Thymus (tissue), 11 donors: ENCODE measurements at regions not wholly inside any gene's neighbourhood (a gene's known extent, or its start where the extent isn't known, plus 50 kb on each side); places are given as distances from the start of the nearest gene placed in this dataset.

Experiments used
- DNase-seq, 9 donors: peaks; one replicate each; pipeline ENCODE4 v3.0.0-alpha.2; 2013; ENCODE audit warnings: low spot score in 9 of 9, low read depth in 6 of 9, missing footprints in 1 of 9
- H3K27ac ChIP-seq, 2 donors: one replicate each; pipeline ENCODE4 v1.5.1; 2013; ENCODE audit warnings: control low read depth in 1 of 2, low read depth in 1 of 2, low read length in 1 of 2, mild to moderate bottlenecking in 1 of 2, moderate library complexity in 1 of 2
- H3K27me3 ChIP-seq, 2 donors: one replicate each; pipeline ENCODE4 v1.5.1; 2013; ENCODE audit warnings: low read length in 1 of 2; ENCODE audit not compliant: control insufficient read depth in 2 of 2, insufficient read depth in 1 of 2
- H3K36me3 ChIP-seq, 2 donors: one replicate each; pipeline ENCODE4 v1.5.1; 2013; ENCODE audit warnings: low read length in 1 of 2, mild to moderate bottlenecking in 1 of 2, moderate library complexity in 1 of 2; ENCODE audit not compliant: control insufficient read depth in 2 of 2, insufficient read depth in 2 of 2
- H3K4me1 ChIP-seq, 2 donors: one replicate each; pipeline ENCODE4 v1.5.1; 2013; ENCODE audit warnings: low read length in 2 of 2; ENCODE audit not compliant: control insufficient read depth in 2 of 2, insufficient read depth in 2 of 2
- H3K4me3 ChIP-seq, 2 donors: one replicate each; pipeline ENCODE4 v1.5.1; 2013; ENCODE audit warnings: low read length in 2 of 2, control low read depth in 1 of 2, mild to moderate bottlenecking in 1 of 2
- H3K9me3 ChIP-seq, 2 donors: one replicate each; pipeline ENCODE4 v1.5.1; 2013; ENCODE audit warnings: low read length in 1 of 2, mild to moderate bottlenecking in 1 of 2; ENCODE audit not compliant: control insufficient read depth in 2 of 2, insufficient read depth in 1 of 2
- WGBS: extraction: QIAGEN DNeasy Blood & Tissue Kit; methylation state at CpG from one replicate; pipeline ENCODE4 v1.1.7; 2013; 5-methylcytosine and 5-hydroxymethylcytosine counted together
- donor health status: healthy.

DNA sequence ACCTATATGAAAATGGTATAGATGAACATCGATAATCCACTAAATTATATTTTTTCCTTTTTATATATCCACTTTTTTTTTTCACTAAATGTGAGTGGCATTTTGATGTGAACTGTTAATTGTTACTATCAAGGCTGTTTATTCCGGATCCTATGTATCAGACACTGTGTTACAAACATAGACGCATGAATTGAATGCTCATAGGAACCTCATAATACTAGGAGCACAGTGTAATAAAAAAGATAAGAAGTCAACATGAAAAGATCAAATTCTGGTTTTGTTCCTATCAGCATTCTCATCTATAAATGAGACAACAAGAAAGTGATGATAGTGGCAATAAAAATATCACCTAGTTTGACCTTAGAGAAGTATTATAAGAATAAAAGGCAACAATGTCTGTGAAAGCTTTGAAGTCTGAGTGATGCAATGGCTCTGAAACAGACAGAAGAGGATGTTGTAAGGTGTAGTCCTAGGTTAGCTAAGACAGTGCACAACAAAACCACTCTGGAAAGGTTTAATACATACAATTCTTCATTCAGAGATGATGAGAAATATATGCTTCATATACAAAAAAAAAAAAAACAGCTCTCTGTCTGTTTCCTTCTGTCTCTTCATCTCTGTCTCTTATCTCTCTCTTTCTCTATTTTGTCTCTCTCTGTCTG is 148.6 kb upstream of the NLGN4X start:
- peaks cover 0 to 10% of the 10 kb centered on the region in 2 donors for H3K4me1 ChIP-seq
- no peak overlapping the region for H3K27ac ChIP-seq
- WGBS: 98% methylated on average over 3 of the region's 3 CpGs
- no peak overlapping the region for H3K4me3 ChIP-seq
- no peaks in the 10 kb centered on the region for H3K9me3 ChIP-seq
- DNase-seq: no peak
- no peaks in the 10 kb centered on the region for H3K27me3 ChIP-seq
- no peaks in the 10 kb centered on the region for H3K36me3 ChIP-seq

DNA sequence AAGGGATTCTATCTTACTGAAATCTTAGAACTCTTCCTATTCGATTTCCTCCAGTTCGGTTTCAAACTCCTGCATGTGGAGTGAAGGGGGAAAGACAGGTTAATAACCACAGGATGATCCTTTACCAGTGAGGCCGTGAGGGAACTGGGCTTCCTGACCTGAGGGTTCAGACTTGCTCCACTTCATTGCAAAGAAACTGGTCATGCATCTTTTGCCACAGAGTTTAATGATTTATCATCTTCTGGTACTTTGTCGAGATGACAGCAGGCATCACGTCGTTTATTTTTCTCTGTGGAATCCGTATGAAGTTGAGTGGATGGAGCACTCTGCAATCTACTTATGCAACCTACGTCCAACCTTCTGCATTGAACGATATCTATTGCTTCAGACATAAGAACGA is 145.9 kb upstream of the NLGN4X start:
- Histone ChIP-seq H3K36me3 (no peaks in the 10 kb centered on the region), H3K27me3 (no peaks in the 10 kb centered on the region), H3K4me3 (no peak overlapping the region), H3K4me1 (no peaks in the 10 kb centered on the region), H3K27ac (no peak overlapping the region), H3K9me3 (no peaks in the 10 kb centered on the region)
- WGBS: 92% methylated on average over 10 of the region's 10 CpGs
- no peak for DNase-seq

DNA sequence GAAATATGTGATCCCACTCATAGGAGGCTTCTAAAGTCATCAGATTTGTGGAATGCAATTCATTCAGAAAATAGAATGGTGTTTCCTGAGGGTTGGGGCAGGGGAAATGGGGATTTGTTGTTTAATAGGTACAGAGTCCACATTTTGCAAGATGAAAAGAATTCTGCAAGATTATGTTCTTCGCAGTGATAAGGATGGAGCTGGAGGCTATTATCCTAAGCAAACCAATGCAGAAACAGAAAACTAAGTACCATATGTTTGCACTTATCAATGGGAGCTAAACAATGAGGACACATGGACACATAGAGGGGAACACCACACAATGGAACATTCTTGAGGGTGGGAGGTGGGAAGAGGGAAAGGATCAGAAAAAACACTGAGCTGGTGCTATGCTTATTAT is 144.3 kb upstream of the NLGN4X start:
- no peak for DNase-seq
- 95% methylated on average over 1 of the region's 1 CpG for WGBS
- no peak overlapping the region for H3K27ac ChIP-seq
- no peak overlapping the region for H3K4me3 ChIP-seq
- H3K36me3 ChIP-seq: no peaks in the 10 kb centered on the region
- no peaks in the 10 kb centered on the region for H3K9me3 ChIP-seq
- no peaks in the 10 kb centered on the region for H3K27me3 ChIP-seq
- no peaks in the 10 kb centered on the region for H3K4me1 ChIP-seq

DNA sequence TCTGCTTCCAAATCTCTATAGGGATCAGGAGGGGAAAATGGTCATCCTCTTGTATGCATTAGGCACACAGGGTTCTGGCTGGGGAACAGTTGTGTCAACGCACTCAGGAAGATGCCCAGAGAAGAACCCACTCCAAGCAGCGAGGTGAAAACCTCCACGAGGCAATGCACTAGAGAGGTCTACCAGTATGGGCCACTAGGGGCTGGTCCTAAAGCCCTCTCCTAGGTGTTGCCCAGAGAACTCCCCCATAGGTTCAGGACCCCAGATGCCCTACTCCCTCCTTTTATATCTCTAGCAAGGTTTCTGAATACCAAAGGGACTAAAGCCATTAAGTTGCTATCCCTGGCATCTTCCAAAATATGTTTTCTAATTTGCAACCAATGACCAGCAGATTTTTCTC is 142.7 kb upstream of the NLGN4X start:
- no peaks in the 10 kb centered on the region for H3K27me3 ChIP-seq
- no peaks in the 10 kb centered on the region for H3K4me1 ChIP-seq
- no peak overlapping the region for H3K4me3 ChIP-seq
- DNase-seq: no peak
- H3K27ac ChIP-seq: no peak overlapping the region
- H3K9me3 ChIP-seq: no peaks in the 10 kb centered on the region
- no peaks in the 10 kb centered on the region for H3K36me3 ChIP-seq
- WGBS: 91% methylated on average over 3 of the region's 3 CpGs

DNA sequence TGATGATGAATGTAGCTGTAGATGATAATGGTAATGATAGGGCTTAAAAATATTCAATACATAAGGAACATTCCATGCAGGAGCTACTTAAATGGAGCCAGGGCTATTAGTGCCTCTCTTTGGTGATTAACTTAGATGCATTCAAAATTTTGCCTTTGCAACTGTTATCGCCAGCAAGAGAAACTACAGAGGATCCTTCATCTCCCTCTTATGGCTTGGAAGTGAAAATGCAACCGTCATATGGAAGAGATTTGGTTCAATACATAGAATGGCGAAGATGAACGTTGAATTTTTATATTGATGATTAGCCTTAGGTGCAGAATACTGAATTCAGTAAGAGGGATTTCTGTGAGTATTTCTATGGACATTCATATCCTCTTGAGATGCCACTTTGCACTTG is 134.5 kb upstream of the NLGN4X start:
- Histone ChIP-seq H3K4me3 (no peak overlapping the region), H3K27me3 (no peaks in the 10 kb centered on the region), H3K4me1 (no peaks in the 10 kb centered on the region), H3K36me3 (no peaks in the 10 kb centered on the region), H3K9me3 (no peaks in the 10 kb centered on the region), H3K27ac (no peak overlapping the region)
- no peak for DNase-seq
- 57% methylated on average over 4 of the region's 4 CpGs for WGBS

DNA sequence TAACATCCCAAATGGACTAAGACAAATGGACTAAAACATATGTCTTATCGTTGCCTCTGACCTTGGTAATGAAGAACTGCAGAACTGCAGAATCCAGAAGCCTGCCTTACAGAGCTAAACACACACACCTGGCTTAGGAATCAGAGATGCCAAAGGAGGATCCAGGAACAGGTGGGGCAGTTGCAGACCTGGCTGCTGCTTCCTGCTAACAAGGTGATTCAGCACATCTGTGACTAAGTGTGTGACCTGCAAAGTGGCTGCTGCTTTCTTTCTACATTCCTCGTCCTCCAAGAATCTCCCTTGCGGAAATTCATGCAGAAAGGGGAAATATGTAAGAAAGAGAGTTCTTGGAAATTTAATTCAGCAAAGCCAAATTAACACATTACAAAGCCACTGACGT is 96.8 kb upstream of the NLGN4X start:
- peaks cover 0 to 7% of the 10 kb centered on the region in 2 donors for H3K9me3 ChIP-seq
- no peak overlapping the region for H3K27ac ChIP-seq
- no peaks in the 10 kb centered on the region for H3K4me1 ChIP-seq
- WGBS: 86% methylated on average over 4 of the region's 4 CpGs
- H3K36me3 ChIP-seq: no peaks in the 10 kb centered on the region
- H3K27me3 ChIP-seq: no peaks in the 10 kb centered on the region
- DNase-seq: no peak
- no peak overlapping the region for H3K4me3 ChIP-seq

DNA sequence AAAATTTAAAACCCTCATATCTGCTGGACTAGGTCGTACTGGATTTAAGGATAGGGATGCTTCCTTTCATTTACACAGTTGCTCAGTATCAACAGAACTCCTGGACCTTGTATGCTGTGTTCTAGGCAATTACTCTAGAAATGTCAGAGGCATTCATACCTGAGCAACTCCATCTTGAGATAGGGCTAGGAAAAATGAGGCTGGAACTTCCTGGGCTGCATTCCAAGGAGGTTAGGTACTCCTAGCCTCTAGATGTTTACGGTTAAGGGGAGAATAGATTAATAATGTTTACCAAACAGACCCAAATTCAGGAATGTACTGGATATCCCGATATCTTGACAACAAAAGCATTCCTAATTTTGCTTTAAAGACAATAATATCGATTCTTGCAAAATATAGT is 84.7 kb upstream of the NLGN4X start:
- no peak for DNase-seq
- Histone ChIP-seq H3K4me3 (no peak overlapping the region), H3K4me1 (no peaks in the 10 kb centered on the region), H3K27me3 (no peaks in the 10 kb centered on the region), H3K36me3 (no peaks in the 10 kb centered on the region), H3K27ac (no peak overlapping the region), H3K9me3 (no peaks in the 10 kb centered on the region)
- WGBS: 84% methylated on average over 4 of the region's 4 CpGs

DNA sequence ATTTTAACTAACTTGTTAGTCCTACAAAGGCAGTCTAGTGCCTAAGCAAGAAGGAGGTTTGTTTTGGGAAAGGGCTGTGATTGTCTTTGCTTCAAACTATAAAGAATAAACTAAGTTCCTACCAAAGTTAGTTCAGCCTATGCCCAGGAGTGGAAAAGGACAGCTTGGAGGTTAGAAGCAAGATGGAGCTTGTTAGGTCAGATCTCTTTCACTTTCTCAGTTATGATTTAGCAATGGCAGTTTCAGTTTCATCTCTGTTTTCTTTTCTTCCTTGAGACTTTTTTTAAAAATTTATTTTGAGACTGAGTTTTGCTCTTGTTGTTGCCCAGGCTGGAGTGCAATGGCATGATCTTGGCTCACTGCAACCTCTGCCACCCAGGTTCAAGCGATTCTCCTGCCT is 82.9 kb upstream of the NLGN4X start:
- H3K4me1 ChIP-seq: no peaks in the 10 kb centered on the region
- no peak for DNase-seq
- no peaks in the 10 kb centered on the region for H3K36me3 ChIP-seq
- 91% methylated on average over 1 of the region's 1 CpG for WGBS
- no peaks in the 10 kb centered on the region for H3K27me3 ChIP-seq
- H3K9me3 ChIP-seq: no peaks in the 10 kb centered on the region
- no peak overlapping the region for H3K27ac ChIP-seq
- no peak overlapping the region for H3K4me3 ChIP-seq

DNA sequence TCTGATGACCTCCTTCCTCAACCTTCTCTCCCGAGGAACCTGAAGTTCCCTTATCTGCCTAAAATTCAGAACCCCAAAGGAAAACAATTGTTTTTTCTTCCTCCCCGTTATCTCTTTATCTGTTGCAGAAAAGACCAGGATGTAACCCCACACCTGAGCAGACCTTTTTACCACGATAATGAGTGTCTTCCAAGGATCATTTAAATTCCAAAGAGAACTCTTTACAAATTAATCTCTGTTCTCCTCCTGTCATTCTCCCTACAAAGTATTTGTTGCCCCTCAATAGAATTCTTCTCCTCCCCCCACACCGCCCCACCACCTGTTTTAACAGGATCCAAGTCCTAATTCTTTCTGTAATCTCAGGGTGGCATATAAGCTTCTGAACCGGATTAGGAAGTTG is 78.5 kb upstream of the NLGN4X start:
- no peaks in the 10 kb centered on the region for H3K9me3 ChIP-seq
- no peaks in the 10 kb centered on the region for H3K36me3 ChIP-seq
- WGBS: 59% methylated on average over 5 of the region's 5 CpGs
- DNase-seq: no peak
- H3K4me1 ChIP-seq: no peaks in the 10 kb centered on the region
- no peaks in the 10 kb centered on the region for H3K27me3 ChIP-seq
- no peak overlapping the region for H3K4me3 ChIP-seq
- no peak overlapping the region for H3K27ac ChIP-seq

DNA sequence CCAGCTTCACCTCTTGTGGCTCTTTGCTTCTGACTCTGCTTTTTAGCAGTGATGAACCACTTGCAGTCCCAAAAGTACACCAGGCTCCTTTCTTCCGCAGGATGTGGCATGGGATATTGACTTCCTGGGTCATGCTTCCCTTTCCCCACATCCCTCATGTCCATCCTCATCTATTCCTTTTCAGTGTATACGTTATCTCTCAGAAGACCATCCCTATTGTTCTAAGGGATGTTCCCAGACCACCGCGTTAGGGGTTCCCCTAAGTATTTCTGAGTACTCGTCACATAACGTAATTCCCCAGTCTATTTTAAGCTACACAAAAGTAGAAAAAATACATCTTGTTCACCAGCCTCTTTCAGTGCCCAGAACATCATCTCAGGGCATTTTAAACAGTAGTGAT is 71.1 kb upstream of the NLGN4X start:
- DNase-seq: no peak
- no peak overlapping the region for H3K27ac ChIP-seq
- H3K27me3 ChIP-seq: no peaks in the 10 kb centered on the region
- H3K4me3 ChIP-seq: no peak overlapping the region
- H3K4me1 ChIP-seq: no peaks in the 10 kb centered on the region
- 91% methylated on average over 6 of the region's 6 CpGs for WGBS
- H3K9me3 ChIP-seq: no peaks in the 10 kb centered on the region
- H3K36me3 ChIP-seq: no peaks in the 10 kb centered on the region
